ENCODE measurements at regions not wholly inside any gene's neighbourhood (a gene's known extent, or its start where the extent isn't known, plus 50 kb on each side); places are given as distances from the start of the nearest gene placed in this dataset.

- TF ChIP-seq TARDBP (IDR thresholded peaks at IDR 0.05) (no peak), BHLHE40 (IDR thresholded peaks at IDR 0.05; ENCODE audit: borderline replicate concordance) (no peak), SP1 (IDR thresholded peaks at IDR 0.05) (no peak), FOXM1 (IDR thresholded peaks at IDR 0.05; ENCODE audit: borderline replicate concordance) (no peak), ZNF384 (IDR thresholded peaks at IDR 0.05) (no peak), FOXA1 (IDR thresholded peaks at IDR 0.05) (no peak), HDGF (IDR thresholded peaks at IDR 0.05; ENCODE audit: borderline replicate concordance) (no peak), SUZ12 (IDR thresholded peaks at IDR 0.05) (no peak), CTBP1 (IDR thresholded peaks at IDR 0.05; ENCODE audit: borderline replicate concordance) (no peak), FOXK2 (IDR thresholded peaks at IDR 0.05) (no peak)
These were observed 165.3 kb upstream of the STK17B start for GRCh38 chr2:196336715-196337114.

All from HEK293T (cell line).